HepG2 (cell line): ENCODE measurements at regions not wholly inside any gene's neighbourhood (a gene's known extent, or its start where the extent isn't known, plus 50 kb on each side); places are given as distances from the start of the nearest gene placed in this dataset.

ENCODE experiments used
- ATAC-seq: fragments of 200-7000 bp; cut with Tn5 transposase; 3 replicates; pipeline ENCODE4 v1.9.1; 2020; ENCODE audit warnings: mild to moderate bottlenecking, moderate library complexity
- BruUV-seq: library from RNA; stranded (reverse); fragments of 400-500 nt; replicated peaks from 2 replicates; lab custom pipeline; 2021; lab: Mats Ljungman, UMichigan
- CTCF ChIA-PET: fragments of 300-600 bp; formaldehyde crosslinking; extraction: SDS; loops from one replicate; lab custom pipeline; 2021; ENCODE audit warnings: low total read pairs, inconsistent platforms, low intra/inter-chr PET ratio; lab: Yijun Ruan, JAX
- POLR2A ChIA-PET: fragments of 350-600 bp; sonication (Branson Sonifier 250); formaldehyde crosslinking; loops from one replicate; lab custom pipeline; 2020; ENCODE audit warnings: antibody characterized with exemption, inconsistent platforms; lab: Yijun Ruan, JAX
- DNase-seq: peaks from one replicate; pipeline ENCODE4 v3.0.0-alpha.2; 2015; ENCODE audit warnings: low spot score
- FAIRE-seq: peaks from 3 replicates; lab custom pipeline; 2011; peaks lifted over from hg19 to GRCh38; lab: Jason Lieb, UNC
- H2AFZ ChIP-seq: one replicate; pipeline ENCODE4 v1.6.1; 2011; ENCODE audit warnings: low read length, inconsistent platforms
- H3K27ac ChIP-seq: fragments of 300-600 bp; 3 replicates; pipeline ENCODE4 v1.8.0; 2011; ENCODE audit warnings: mixed run types, mild to moderate bottlenecking, mixed read lengths, low read length, inconsistent platforms; ENCODE audit not compliant: insufficient read depth; ENCODE audit errors: extremely low read length
- H3K27me3 ChIP-seq, 2 experiments: fragments of 200-600 bp in 1 of 2; 2 replicates in 1 of 2; 3 replicates in 1 of 2; pipeline versions ENCODE4 v1.6.0 to v1.8.0; 2011; ENCODE audit warnings: low read length in 2 of 2, mild to moderate bottlenecking in 2 of 2, moderate library complexity in 2 of 2, inconsistent platforms in 1 of 2; ENCODE audit not compliant: insufficient read depth in 2 of 2, control insufficient read depth in 1 of 2
- H3K36me3 ChIP-seq, 2 experiments: fragments of 200-600 bp in 1 of 2; replicated peaks in 1 of 2; 2 replicates in 1 of 2; 3 replicates in 1 of 2; pipeline versions ENCODE4 v1.5.1 to v1.8.0; 2011; ENCODE audit warnings: low read length in 2 of 2, inconsistent platforms in 1 of 2; ENCODE audit not compliant: insufficient read depth in 2 of 2, control insufficient read depth in 1 of 2
- H3K4me1 ChIP-seq: 2 replicates; pipeline ENCODE4 v1.5.1; 2012; ENCODE audit warnings: low read length, inconsistent platforms; ENCODE audit not compliant: insufficient read depth
- H3K4me2 ChIP-seq: 2 replicates; pipeline ENCODE4 v1.6.0; 2011; ENCODE audit warnings: low read depth, low read length, inconsistent platforms
- H3K4me3 ChIP-seq, 3 experiments: fragments of 200-600 bp in 1 of 3; sonication (generic), shearing (Covaris generic) in 1 of 3; replicated peaks in 1 of 3; 2 replicates each; pipeline ENCODE4 v1.5.1; 2011 to 2016; ENCODE audit warnings: low read length in 3 of 3, inconsistent platforms in 2 of 3, low read depth in 2 of 3, mild to moderate bottlenecking in 2 of 3, control low read depth in 1 of 3, mixed read lengths in 1 of 3; ENCODE audit not compliant: insufficient read depth in 1 of 3
- H3K79me2 ChIP-seq: one replicate; pipeline ENCODE4 v1.6.1; 2011; ENCODE audit warnings: low read length, inconsistent platforms; ENCODE audit not compliant: insufficient read depth
- H3K9ac ChIP-seq: 2 replicates; pipeline ENCODE4 v1.6.0; 2011; ENCODE audit warnings: mild to moderate bottlenecking, low read depth, low read length, inconsistent platforms; ENCODE audit not compliant: insufficient read depth
- H3K9me3 ChIP-seq: 2 replicates; pipeline ENCODE4 v1.5.1; 2012; ENCODE audit warnings: mild to moderate bottlenecking, low read length
- H4K20me1 ChIP-seq: 2 replicates; pipeline ENCODE4 v1.6.0; 2011; ENCODE audit warnings: inconsistent platforms, mild to moderate bottlenecking, low read length, moderate library complexity; ENCODE audit not compliant: insufficient read depth
- CCDC6 ChIP-seq: sonication (generic); formaldehyde crosslinking; IDR thresholded peaks from 2 replicates; pipeline ENCODE4 v1.8.1; 2022; ENCODE audit warnings: mild to moderate bottlenecking, missing genetic modification reagents, moderate library complexity
- HCFC1 ChIP-seq: fragments of 150-350 bp; IDR thresholded peaks from 2 replicates; pipeline ENCODE4 v1.6.1; 2014; ENCODE audit warnings: low read depth, low read length
- HHEX ChIP-seq: IDR thresholded peaks from 2 replicates; pipeline ENCODE4 v1.6.1; 2016; ENCODE audit warnings: control low read depth
- HOXA5 ChIP-seq: sonication (generic); formaldehyde crosslinking; IDR thresholded peaks from 2 replicates; pipeline ENCODE4 v1.4.0; 2020; ENCODE audit warnings: missing genetic modification reagents
- HOXA9 ChIP-seq: sonication (generic); formaldehyde crosslinking; IDR thresholded peaks from 2 replicates; pipeline ENCODE4 v1.8.1; 2022; ENCODE audit warnings: missing genetic modification reagents, mild to moderate bottlenecking, moderate library complexity, borderline replicate concordance
- IKZF4 ChIP-seq: sonication (generic); formaldehyde crosslinking; IDR thresholded peaks from 2 replicates; pipeline ENCODE4 v1.5.1; 2020; ENCODE audit warnings: borderline replicate concordance, mild to moderate bottlenecking, low read depth, missing genetic modification reagents; ENCODE audit errors: not compliant biosample characterization
- IRF2 ChIP-seq: IDR thresholded peaks from 2 replicates; pipeline ENCODE4 v1.6.1; 2018; ENCODE audit warnings: missing genetic modification reagents, missing compliant biosample characterization
- POLR2A ChIP-seq, 2 experiments: IDR thresholded peaks; 2 replicates each; pipeline ENCODE4 v1.6.1; 2011; ENCODE audit warnings: low read depth in 2 of 2, low read length in 2 of 2, mild to moderate bottlenecking in 1 of 2, moderate library complexity in 1 of 2; ENCODE audit not compliant: insufficient read depth in 1 of 2
- TEAD3 ChIP-seq: optimal IDR thresholded peaks from 2 replicates; pipeline ENCODE3; 2016; ENCODE audit warnings: borderline replicate concordance
- THAP7 ChIP-seq: sonication (generic); formaldehyde crosslinking; IDR thresholded peaks from 2 replicates; pipeline ENCODE4 v1.8.1; 2023; ENCODE audit warnings: mild to moderate bottlenecking, missing genetic modification reagents
- TOE1 ChIP-seq: sonication (generic); formaldehyde crosslinking; IDR thresholded peaks from 2 replicates; pipeline ENCODE4 v1.4.0; 2020; ENCODE audit warnings: mild to moderate bottlenecking, missing genetic modification reagents
- ZNF10 ChIP-seq: sonication (generic); formaldehyde crosslinking; IDR thresholded peaks from 2 replicates; pipeline ENCODE4 v1.4.0; 2020; ENCODE audit warnings: mild to moderate bottlenecking, low read depth, missing genetic modification reagents, borderline replicate concordance
- ZNF33A ChIP-seq: sonication (generic); formaldehyde crosslinking; IDR thresholded peaks from 2 replicates; pipeline ENCODE4 v1.5.1; 2020; ENCODE audit warnings: missing genetic modification reagents, mild to moderate bottlenecking, moderate library complexity, borderline replicate concordance
- ZNF44 ChIP-seq: sonication (generic); formaldehyde crosslinking; IDR thresholded peaks from 2 replicates; pipeline ENCODE4 v1.5.1; 2020; ENCODE audit warnings: mild to moderate bottlenecking, missing genetic modification reagents
- ZNF598 ChIP-seq: sonication (generic); formaldehyde crosslinking; IDR thresholded peaks from 2 replicates; pipeline ENCODE4 v1.5.1; 2020; ENCODE audit warnings: mild to moderate bottlenecking, missing genetic modification reagents, borderline replicate concordance
- WGBS: methylation state at CpG from one replicate; pipeline ENCODE4 v1.1.6; 2017; ENCODE audit warnings: low lambda C conversion rate; 5-methylcytosine and 5-hydroxymethylcytosine counted together
- in situ Hi-C: cut with HindIII; loops from 2 replicates; pipeline ENCODE4 v1.10.0; 2017; ENCODE audit warnings: low pct_unique_long_range_greater_than_20kb; ENCODE audit not compliant: extremely low pct_ligation_motif_present
- intact Hi-C: fragments of 100-400 bp; cut with micrococcal nuclease; formaldehyde crosslinking; loops from one replicate; pipeline ENCODE4 v1.10.0; 2022; ENCODE audit not compliant: unreplicated experiment
- TF ChIP-seq, protein P1 (sequence below): sonication (generic); formaldehyde crosslinking; IDR thresholded peaks from 2 replicates; pipeline ENCODE4 v1.5.0; 2020; ENCODE audit warnings: mild to moderate bottlenecking, missing genetic modification reagents, borderline replicate concordance
- TF ChIP-seq, protein P2 (sequence below): IDR thresholded peaks from 2 replicates; pipeline ENCODE4 v1.6.1; 2016; ENCODE audit warnings: low read depth
- TF ChIP-seq, protein P3 (sequence below): sonication (generic); formaldehyde crosslinking; conservative IDR thresholded peaks from 2 replicates; pipeline ENCODE4 v1.8.0; 2022; ENCODE audit warnings: low read depth, missing genetic modification reagents
- TF ChIP-seq, protein P4 (sequence below): sonication (generic); formaldehyde crosslinking; IDR thresholded peaks from 2 replicates; pipeline ENCODE4 v1.4.0; 2020; ENCODE audit warnings: mild to moderate bottlenecking, missing genetic modification reagents

DNA sequence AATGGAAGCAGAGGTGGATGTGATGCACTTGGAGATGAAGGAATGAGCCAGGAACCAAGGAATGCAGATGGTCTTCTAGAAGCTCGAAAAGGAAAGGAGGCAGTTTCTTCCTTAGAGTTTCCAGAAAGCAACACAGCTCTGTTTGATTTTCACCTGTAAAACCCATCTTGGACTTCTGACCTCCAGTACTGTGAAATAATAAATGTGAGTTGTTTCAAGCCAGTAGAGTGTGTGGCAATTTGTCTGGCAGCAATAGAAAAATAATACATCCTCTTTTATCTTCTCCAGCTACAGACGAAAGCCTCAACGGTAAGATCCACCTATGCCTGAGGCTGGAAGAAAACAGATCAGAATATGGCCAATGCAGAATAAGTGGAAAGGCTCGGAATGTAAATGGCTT lies 199.7 kb downstream of the HINT1 start:
- Histone ChIP-seq H3K27ac (no peak overlapping the region), H3K27me3 (no peaks in the 10 kb centered on the region), H2AFZ (no peak overlapping the region), H3K36me3 (no peaks in the 10 kb centered on the region), H3K4me3 (no peak overlapping the region), H4K20me1 (no peaks in the 10 kb centered on the region), H3K9me3 (no peaks in the 10 kb centered on the region), H3K4me2 (no peak overlapping the region), H3K4me1 (no peaks in the 10 kb centered on the region), H3K79me2 (no peaks in the 10 kb centered on the region), H3K9ac (no peak overlapping the region)
- intact Hi-C loops: no loop called here
- POLR2A ChIA-PET: no interaction called here
- no TSS peak for BruUV-seq
- in situ Hi-C loops: no loop called here
- no peak for ATAC-seq
- CTCF ChIA-PET: no interaction called here
- DNase-seq: no peak
- 17% methylated on average over 4 of the region's 4 CpGs for WGBS
- FAIRE-seq: no peak
- no peak for TF ChIP-seq ZNF10 (CRISPR knock-in tag)
- no peak for TF ChIP-seq HHEX
- TF ChIP-seq, protein P1, sequence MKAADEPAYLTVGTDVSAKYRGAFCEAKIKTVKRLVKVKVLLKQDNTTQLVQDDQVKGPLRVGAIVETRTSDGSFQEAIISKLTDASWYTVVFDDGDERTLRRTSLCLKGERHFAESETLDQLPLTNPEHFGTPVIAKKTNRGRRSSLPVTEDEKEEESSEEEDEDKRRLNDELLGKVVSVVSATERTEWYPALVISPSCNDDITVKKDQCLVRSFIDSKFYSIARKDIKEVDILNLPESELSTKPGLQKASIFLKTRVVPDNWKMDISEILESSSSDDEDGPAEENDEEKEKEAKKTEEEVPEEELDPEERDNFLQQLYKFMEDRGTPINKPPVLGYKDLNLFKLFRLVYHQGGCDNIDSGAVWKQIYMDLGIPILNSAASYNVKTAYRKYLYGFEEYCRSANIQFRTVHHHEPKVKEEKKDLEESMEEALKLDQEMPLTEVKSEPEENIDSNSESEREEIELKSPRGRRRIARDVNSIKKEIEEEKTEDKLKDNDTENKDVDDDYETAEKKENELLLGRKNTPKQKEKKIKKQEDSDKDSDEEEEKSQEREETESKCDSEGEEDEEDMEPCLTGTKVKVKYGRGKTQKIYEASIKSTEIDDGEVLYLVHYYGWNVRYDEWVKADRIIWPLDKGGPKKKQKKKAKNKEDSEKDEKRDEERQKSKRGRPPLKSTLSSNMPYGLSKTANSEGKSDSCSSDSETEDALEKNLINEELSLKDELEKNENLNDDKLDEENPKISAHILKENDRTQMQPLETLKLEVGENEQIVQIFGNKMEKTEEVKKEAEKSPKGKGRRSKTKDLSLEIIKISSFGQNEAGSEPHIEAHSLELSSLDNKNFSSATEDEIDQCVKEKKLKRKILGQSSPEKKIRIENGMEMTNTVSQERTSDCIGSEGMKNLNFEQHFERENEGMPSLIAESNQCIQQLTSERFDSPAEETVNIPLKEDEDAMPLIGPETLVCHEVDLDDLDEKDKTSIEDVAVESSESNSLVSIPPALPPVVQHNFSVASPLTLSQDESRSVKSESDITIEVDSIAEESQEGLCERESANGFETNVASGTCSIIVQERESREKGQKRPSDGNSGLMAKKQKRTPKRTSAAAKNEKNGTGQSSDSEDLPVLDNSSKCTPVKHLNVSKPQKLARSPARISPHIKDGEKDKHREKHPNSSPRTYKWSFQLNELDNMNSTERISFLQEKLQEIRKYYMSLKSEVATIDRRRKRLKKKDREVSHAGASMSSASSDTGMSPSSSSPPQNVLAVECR (CRISPR knock-in tag): no peak
- no peak for TF ChIP-seq IKZF4 (CRISPR knock-in tag)
- TF ChIP-seq POLR2A (IDR thresholded peaks at IDR 0.05; ENCODE audit: insufficient read depth in 1 of 2, low read depth in 2 of 2, low read length in 2 of 2): no peak
- TF ChIP-seq ZNF44 (CRISPR knock-in tag): no peak
- TF ChIP-seq TEAD3 (CRISPR knock-in tag): no peak
- TF ChIP-seq HOXA5: no peak
- TF ChIP-seq IRF2 (CRISPR knock-in tag): no peak
- no peak for TF ChIP-seq TOE1 (CRISPR knock-in tag)
- no peak for TF ChIP-seq HCFC1
- TF ChIP-seq THAP7 (CRISPR knock-in tag): no peak
- TF ChIP-seq, protein P2, sequence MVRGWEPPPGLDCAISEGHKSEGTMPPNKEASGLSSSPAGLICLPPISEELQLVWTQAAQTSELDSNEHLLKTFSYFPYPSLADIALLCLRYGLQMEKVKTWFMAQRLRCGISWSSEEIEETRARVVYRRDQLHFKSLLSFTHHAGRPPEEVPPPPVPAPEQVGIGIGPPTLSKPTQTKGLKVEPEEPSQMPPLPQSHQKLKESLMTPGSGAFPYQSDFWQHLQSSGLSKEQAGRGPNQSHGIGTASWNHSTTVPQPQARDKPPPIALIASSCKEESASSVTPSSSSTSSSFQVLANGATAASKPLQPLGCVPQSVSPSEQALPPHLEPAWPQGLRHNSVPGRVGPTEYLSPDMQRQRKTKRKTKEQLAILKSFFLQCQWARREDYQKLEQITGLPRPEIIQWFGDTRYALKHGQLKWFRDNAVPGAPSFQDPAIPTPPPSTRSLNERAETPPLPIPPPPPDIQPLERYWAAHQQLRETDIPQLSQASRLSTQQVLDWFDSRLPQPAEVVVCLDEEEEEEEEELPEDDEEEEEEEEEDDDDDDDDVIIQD (CRISPR knock-in tag): no peak
- TF ChIP-seq CCDC6 (CRISPR knock-in tag): no peak
- no peak for TF ChIP-seq ZNF598
- TF ChIP-seq, protein P3, sequence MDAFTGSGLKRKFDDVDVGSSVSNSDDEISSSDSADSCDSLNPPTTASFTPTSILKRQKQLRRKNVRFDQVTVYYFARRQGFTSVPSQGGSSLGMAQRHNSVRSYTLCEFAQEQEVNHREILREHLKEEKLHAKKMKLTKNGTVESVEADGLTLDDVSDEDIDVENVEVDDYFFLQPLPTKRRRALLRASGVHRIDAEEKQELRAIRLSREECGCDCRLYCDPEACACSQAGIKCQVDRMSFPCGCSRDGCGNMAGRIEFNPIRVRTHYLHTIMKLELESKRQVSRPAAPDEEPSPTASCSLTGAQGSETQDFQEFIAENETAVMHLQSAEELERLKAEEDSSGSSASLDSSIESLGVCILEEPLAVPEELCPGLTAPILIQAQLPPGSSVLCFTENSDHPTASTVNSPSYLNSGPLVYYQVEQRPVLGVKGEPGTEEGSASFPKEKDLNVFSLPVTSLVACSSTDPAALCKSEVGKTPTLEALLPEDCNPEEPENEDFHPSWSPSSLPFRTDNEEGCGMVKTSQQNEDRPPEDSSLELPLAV (CRISPR knock-in tag): no peak
- no peak for TF ChIP-seq ZNF33A
- TF ChIP-seq, protein P4, sequence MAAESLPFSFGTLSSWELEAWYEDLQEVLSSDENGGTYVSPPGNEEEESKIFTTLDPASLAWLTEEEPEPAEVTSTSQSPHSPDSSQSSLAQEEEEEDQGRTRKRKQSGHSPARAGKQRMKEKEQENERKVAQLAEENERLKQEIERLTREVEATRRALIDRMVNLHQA: no peak
- no peak for TF ChIP-seq HOXA9 (CRISPR knock-in tag)
